Fibroblast of mammary gland (primary cell): ENCODE measurements at regions not wholly inside any gene's neighbourhood (a gene's known extent, or its start where the extent isn't known, plus 50 kb on each side); places are given as distances from the start of the nearest gene placed in this dataset.

Experiments used
- DNase-seq: peaks from one replicate; pipeline ENCODE4 v3.0.0-alpha.2; 2010; ENCODE audit warnings: low read depth
- H3K4me3 ChIP-seq: 2 replicates; pipeline ENCODE4 v1.5.1; 2011; ENCODE audit warnings: low read depth, mild to moderate bottlenecking, low read length, moderate library complexity; ENCODE audit not compliant: control insufficient read depth
- TF ChIP-seq, protein P1 (sequence below): conservative IDR thresholded peaks from 2 replicates; pipeline ENCODE4 v1.5.1; 2011; ENCODE audit warnings: low read depth, low read length, inconsistent platforms; ENCODE audit not compliant: control insufficient read depth, insufficient read depth

DNA sequence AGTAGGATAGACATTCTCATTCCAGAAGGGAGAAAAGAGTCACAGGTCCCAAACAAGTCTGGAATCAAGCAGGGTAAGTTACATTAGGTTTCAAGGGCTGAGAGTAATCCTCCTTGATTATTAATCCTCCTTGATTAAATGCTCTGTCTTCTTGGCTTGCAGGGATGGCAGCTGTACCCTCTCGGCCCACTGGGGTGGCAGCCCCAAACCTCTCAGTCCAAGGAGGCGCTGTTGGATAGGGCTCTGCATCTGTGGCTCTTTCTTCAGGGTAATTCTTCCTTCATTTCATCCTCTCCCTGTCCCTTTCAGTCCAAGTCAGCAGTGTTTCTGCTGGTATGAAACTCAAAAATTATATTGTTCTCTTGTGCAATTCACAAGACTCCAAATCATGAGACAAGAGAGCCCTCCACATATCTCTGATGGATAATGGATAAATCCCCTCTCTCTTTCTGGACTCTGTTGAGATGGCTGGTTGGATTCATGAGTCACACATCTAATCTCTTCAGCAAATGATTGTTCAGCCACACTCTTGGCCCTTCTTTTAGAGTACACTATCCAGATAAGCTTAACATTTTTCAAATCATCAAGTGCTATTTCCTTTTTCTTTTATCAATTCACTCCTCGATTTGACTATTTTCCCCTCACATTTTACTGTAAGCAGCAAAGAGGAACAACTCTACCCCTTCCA, 323.7 kb upstream of the HTR2A start:
- TF ChIP-seq, protein P1, sequence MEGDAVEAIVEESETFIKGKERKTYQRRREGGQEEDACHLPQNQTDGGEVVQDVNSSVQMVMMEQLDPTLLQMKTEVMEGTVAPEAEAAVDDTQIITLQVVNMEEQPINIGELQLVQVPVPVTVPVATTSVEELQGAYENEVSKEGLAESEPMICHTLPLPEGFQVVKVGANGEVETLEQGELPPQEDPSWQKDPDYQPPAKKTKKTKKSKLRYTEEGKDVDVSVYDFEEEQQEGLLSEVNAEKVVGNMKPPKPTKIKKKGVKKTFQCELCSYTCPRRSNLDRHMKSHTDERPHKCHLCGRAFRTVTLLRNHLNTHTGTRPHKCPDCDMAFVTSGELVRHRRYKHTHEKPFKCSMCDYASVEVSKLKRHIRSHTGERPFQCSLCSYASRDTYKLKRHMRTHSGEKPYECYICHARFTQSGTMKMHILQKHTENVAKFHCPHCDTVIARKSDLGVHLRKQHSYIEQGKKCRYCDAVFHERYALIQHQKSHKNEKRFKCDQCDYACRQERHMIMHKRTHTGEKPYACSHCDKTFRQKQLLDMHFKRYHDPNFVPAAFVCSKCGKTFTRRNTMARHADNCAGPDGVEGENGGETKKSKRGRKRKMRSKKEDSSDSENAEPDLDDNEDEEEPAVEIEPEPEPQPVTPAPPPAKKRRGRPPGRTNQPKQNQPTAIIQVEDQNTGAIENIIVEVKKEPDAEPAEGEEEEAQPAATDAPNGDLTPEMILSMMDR, result no peak
- no peak overlapping the region for H3K4me3 ChIP-seq
- DNase-seq, result no peak

DNA sequence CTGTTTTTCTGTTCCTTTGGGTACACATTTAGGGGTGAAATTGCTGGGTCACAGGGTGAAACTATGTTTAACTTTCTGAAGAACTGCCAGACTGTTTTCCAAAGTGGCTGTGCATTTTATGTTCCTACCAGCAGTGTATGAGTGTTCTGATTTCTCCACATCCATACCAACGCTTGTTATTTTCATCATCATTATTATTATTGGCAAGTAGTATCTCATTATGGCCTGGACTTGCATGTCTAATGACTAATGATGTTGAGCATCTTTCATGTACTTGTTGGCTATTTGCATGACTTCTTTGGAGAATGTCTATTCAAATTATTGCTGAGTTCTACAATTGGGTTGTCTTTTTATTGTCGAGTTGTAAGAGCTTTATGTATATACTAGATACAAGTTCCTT, 321.8 kb upstream of the HTR2A start:
- H3K4me3 ChIP-seq, result no peak overlapping the region
- peak; percentile 70 for DNase-seq
- TF ChIP-seq, protein P1, result no peak

GRCh38 chr13:47216176-47216822, 319.4 kb upstream of the HTR2A start:
- no peak overlapping the region for H3K4me3 ChIP-seq
- TF ChIP-seq, protein P1, result no peak
- DNase-seq, result peak; percentile 81

DNA sequence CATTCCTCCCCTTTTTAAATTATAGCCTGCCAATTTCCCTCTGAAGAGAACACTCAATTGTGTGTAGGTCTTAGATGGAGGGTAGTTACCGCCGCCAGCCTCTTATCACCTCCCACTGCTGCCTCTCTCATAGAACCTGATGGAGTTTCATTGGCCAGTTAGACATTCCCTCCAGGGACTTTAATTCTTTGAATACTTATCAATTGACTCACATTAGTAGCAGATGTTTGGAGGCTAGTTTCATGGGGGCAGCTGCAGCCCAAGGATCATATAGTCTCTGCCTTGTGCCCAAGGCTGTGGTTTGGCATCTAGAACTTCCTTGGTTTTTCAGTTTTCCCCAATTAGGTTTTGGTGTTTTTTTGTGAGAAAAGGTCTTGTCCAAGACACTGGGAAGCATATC, 318.9 kb upstream of the HTR2A start:
- no peak overlapping the region for H3K4me3 ChIP-seq
- peak; percentile 94 for DNase-seq
- TF ChIP-seq, protein P1, result no peak

DNA sequence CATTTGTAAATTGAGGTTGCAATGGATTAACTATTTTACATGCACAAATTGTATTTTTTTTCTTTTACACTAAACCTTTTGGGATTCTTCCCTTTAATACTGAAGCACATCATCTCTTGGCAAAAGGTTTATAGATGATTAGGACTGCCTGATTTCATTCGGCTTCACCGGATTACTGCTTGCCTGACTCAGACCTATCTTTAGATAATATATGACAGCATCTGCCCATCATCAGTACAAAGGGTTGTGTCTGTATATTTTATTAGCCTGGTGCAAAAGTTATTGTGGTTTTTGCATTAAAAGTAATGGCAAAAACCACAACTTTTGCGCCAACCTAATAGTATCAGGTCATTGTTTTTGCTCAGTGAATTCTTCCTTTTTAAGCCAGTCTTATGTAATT, 316.2 kb upstream of the HTR2A start:
- TF ChIP-seq, protein P1, result no peak
- peak; percentile 66 for DNase-seq
- no peak overlapping the region for H3K4me3 ChIP-seq

GRCh38 chr13:47211106-47211505, 314.3 kb upstream of the HTR2A start:
- H3K4me3 ChIP-seq, result no peak overlapping the region
- TF ChIP-seq, protein P1, result no peak
- peak; percentile 39 for DNase-seq

DNA sequence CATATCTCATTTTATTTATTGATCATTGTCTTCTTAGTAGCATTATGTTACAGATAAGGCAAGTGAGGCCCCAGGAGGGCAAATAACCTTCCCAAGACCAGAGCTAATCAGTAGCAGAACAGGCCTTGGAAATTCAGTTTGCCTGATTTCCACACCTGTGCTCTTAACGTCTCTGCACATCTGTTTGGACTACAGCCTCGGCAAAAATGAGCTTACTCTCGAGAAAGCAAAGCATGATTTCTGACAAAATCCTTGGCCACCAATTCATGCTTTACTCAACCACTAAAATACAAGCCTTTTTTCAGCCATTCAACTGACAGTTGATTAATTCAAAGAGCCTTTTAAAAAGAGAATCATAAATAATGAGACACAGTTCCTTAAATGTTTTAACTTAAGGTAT, 309.3 kb upstream of the HTR2A start:
- H3K4me3 ChIP-seq, result no peak overlapping the region
- no peak for DNase-seq
- TF ChIP-seq, protein P1, result no peak
